GM06990 (cell line): ENCODE measurements at regions not wholly inside any gene's neighbourhood (a gene's known extent, or its start where the extent isn't known, plus 50 kb on each side); places are given as distances from the start of the nearest gene placed in this dataset.
"Not testable (repeated sequence)": the region's sequence is repeated elsewhere in the genome, so short reads cannot be mapped to it uniquely, and the experiment has no call there.

ENCODE experiments used
- DNase-seq: peaks from one replicate; pipeline ENCODE4 v3.0.0-alpha.2; 2011; ENCODE audit not compliant: insufficient read length; ENCODE audit errors: extremely low read depth
- H3K27me3 ChIP-seq: replicated peaks from 2 replicates; pipeline ENCODE4 v1.6.0; 2011; ENCODE audit warnings: low read length; ENCODE audit not compliant: control insufficient read depth, insufficient read depth
- H3K36me3 ChIP-seq: 2 replicates; pipeline ENCODE4 v1.5.1; 2011; ENCODE audit warnings: low read length; ENCODE audit not compliant: control insufficient read depth, insufficient read depth
- H3K4me3 ChIP-seq: replicated peaks from 2 replicates; pipeline ENCODE4 v1.5.1; 2011; ENCODE audit warnings: low read depth, mild to moderate bottlenecking, control low read depth, low read length
- CTCF ChIP-seq: IDR thresholded peaks from 2 replicates; pipeline ENCODE4 v1.5.1; 2011; ENCODE audit warnings: low read length, control low read depth, mild to moderate bottlenecking, inconsistent platforms; ENCODE audit not compliant: insufficient read depth, poor library complexity, severe bottlenecking

DNA sequence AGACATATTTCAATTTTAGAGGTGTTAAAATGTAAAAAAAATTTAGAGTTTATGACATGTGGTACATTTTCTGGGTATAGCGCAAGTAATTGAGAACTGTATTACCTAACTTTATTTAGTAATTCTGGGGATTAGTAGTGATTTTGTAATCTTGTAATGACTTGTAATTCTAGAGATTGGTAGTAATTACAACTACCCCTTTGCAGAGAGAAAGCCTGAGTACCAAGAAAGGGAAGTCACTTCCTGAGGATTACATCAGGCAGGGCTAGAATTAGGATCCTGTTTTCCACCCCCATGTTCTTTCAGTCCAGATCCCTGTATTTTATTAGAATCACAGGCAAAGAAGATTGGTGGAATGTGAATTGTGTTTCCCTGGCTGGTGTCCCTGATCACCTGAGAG, 274.9 kb downstream of the KCNRG start:
- H3K36me3 ChIP-seq: no peaks in the 10 kb centered on the region
- DNase-seq: no peak
- TF ChIP-seq CTCF: no peak
- H3K4me3 ChIP-seq: no peak overlapping the region
- H3K27me3 ChIP-seq: no peaks in the 10 kb centered on the region; the same call in none of the 2 replicates

DNA sequence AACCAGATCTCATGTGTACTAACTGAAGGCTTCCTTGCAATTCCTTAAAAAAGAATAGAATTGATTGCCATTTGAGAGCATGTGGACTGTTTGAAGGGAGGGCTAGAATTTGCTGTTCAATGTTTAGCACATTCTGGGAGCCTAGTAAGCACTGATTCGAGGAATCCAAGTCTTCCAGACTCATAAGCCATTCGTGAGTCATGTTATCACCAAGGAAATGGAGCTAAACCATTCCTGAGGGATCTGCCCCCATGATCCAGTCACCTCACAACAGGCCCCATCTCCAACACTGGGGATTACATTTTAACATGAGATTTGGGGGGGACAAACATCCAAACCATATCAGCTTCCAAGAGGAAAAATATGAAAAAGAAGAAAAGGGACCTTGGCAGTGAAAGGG, 276.4 kb downstream of the KCNRG start:
- Histone ChIP-seq H3K27me3 (no peaks in the 10 kb centered on the region; the same call in none of the 2 replicates), H3K36me3 (no peaks in the 10 kb centered on the region), H3K4me3 (no peak overlapping the region)
- DNase-seq: no peak
- TF ChIP-seq CTCF: no peak

GRCh38 chr13:50292081-50292480, 276.8 kb downstream of the KCNRG start:
- Histone ChIP-seq H3K27me3 (no peaks in the 10 kb centered on the region; the same call in none of the 2 replicates), H3K4me3 (no peak overlapping the region), H3K36me3 (no peaks in the 10 kb centered on the region)
- DNase-seq: no peak
- TF ChIP-seq CTCF: no peak

DNA sequence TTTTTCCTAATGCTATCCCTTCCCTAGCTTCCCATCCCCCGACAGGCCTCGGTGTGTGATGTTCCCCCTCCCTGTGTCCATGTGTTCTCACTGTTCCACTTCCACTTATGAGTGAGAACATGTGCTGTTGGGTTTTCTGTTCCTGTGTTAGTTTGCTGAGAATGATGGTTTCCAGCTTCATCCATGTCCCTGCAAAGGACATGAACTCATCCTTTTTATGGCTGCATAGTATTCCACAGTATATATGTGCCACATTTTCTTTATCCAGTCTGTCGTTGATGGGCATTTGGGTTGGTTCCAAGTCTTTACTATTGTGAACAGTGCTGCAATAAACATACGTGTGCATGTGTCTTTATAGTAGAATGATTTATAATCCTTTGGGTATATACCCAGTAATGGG, 279.2 kb downstream of the KCNRG start:
- H3K4me3 ChIP-seq, H3K36me3 ChIP-seq, DNase-seq, H3K27me3 ChIP-seq: not testable (repeated sequence)

GRCh38 chr13:50299546-50300249, 284.5 kb downstream of the KCNRG start:
- TF ChIP-seq CTCF: no peak

DNA sequence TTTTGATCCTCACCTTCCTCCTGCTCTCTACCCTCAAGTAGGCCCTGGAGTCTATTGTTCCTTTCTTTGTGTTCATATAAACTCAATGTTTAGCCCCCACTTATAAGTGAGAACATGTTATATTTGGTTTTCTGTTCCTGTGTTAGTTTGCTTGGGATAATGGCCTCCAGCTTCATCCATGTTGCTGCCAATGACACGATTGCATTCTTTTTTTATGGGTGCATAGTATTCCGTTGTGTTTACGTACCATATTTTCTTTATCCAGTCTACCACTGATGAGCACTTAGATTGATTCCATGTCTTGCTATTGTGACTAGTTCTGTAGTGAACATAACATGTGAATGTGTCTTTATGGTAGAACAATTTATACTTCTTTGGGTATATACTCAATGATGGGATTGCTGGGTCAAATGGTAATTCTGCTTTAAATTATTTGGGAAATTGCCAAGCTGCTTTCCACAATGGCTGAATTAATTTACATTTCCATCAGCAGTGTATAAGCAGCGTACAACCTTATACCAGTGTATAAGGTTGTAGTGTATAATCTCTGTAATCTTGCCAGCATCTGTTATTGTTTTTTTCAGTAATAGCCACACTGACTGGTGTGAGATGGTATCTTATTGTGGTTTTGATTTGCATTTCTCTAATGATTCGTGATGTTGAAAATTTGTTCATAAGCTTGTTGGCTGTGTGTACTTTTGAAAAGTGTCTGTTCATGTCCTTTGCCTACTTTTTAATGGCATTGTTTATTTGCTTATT, 288.9 kb downstream of the KCNRG start:
- no peaks in the 10 kb centered on the region; the same call in 1 of the 2 replicates for H3K27me3 ChIP-seq
- no peak for TF ChIP-seq CTCF
- no peak for DNase-seq
- no peaks in the 10 kb centered on the region for H3K36me3 ChIP-seq
- H3K4me3 ChIP-seq: no peak overlapping the region

More at GRCh38 chr13:50299546-50300249, 284.5 kb downstream of the KCNRG start:
- H3K4me3 ChIP-seq: no peak overlapping the region
- H3K36me3 ChIP-seq: no peaks in the 10 kb centered on the region
- no peak for DNase-seq
- no peaks in the 10 kb centered on the region; the same call in none of the 2 replicates for H3K27me3 ChIP-seq
